ENCODE measurements at regions not wholly inside any gene's neighbourhood (a gene's known extent, or its start where the extent isn't known, plus 50 kb on each side); places are given as distances from the start of the nearest gene placed in this dataset.

DNA sequence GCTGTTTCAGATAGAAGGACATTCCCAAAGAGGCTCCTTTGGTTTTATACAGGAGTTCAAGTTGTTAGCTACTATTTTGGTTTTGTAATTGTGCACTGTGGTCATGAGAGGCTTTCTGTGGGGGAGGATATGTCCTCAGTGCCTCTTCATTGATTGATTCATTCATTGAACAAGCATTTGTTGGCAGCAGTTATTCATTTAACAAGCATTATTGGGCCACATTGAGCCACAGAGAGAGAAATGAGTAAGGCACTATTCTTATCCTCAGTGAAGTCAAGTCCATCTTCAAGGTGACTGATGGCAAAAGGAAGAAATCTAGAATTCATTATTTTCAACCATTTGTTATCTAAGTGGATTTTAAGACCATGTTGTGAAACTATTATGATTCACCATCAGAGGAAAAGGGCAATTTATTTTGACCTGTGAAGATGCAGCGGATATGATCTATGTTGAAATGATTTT lies 697.2 kb upstream of the CITED2 start:
- H3K9ac ChIP-seq (ENCODE audit: low read length) = no peak overlapping the region
- no peaks in the 10 kb centered on the region for H3K79me2 ChIP-seq (ENCODE audit: insufficient read depth, low read length)
- TF ChIP-seq CTCF (IDR thresholded peaks at IDR 0.05; ENCODE audit: insufficient read depth, low read length, poor library complexity, severe bottlenecking) = no peak
- no peak for TF ChIP-seq EZH2phosphoT487 (conservative IDR thresholded peaks at IDR 0.05; ENCODE audit: low read length)
- H3F3A ChIP-seq (ENCODE audit: insufficient read depth) = no peaks in the 10 kb centered on the region
- no peaks in the 10 kb centered on the region for H3K9me3 ChIP-seq (ENCODE audit: insufficient read depth, low read length)
- H3K27ac ChIP-seq (ENCODE audit: low read depth, low read length) = no peak overlapping the region
- no peaks in the 10 kb centered on the region for H3K27me3 ChIP-seq (ENCODE audit: low read length)
- H2AFZ ChIP-seq (ENCODE audit: low read depth, low read length, severe bottlenecking) = no peak overlapping the region
- H3K9me2 ChIP-seq (replicated peaks; ENCODE audit: insufficient read depth, low read length) = no peaks in the 10 kb centered on the region
- H4K20me1 ChIP-seq (ENCODE audit: low read depth, low read length) = no peaks in the 10 kb centered on the region
- no peaks in the 10 kb centered on the region for H3K36me3 ChIP-seq (ENCODE audit: low read length)
- H3K4me2 ChIP-seq (ENCODE audit: low read depth, low read length, poor library complexity, severe bottlenecking) = no peak overlapping the region
- H3K4me3 ChIP-seq (ENCODE audit: insufficient read depth, low read length, poor library complexity, severe bottlenecking) = no peak overlapping the region

DNA sequence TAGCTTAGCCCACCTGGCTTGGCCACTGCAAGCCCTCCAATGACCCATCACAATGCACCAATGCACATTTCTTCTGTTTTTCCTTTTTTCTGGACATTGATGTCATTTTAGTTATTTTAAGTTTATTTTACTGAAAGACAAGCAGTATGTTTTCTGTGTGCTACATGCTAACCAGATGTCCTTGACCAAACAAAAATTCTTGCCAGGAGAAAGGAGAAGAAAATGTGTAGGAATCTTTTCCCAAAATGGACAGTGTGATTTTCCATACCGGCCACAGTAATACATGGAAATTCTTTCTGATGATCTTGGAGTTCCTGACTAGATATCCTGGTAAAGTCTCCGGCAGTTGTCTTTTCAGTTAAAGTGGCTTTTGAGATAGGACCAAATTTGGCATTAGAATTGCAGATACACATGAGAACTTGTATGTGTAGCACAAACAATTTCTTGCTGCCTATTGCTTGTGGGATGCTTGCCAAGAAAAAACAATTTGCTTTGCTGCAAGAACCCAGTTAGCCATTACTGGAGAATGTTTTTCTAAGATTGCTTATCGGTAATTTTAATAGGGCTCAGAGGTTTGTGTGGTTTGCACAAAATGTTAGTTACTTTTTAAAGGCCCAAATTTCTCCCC lies 696.5 kb upstream of the CITED2 start:
- H3K4me2 ChIP-seq (ENCODE audit: low read depth, low read length, poor library complexity, severe bottlenecking) = no peak overlapping the region
- no peaks in the 10 kb centered on the region for H3K9me2 ChIP-seq (replicated peaks; ENCODE audit: insufficient read depth, low read length)
- TF ChIP-seq CTCF (IDR thresholded peaks at IDR 0.05; ENCODE audit: insufficient read depth, low read length, poor library complexity, severe bottlenecking) (no peak), EZH2phosphoT487 (conservative IDR thresholded peaks at IDR 0.05; ENCODE audit: low read length) (no peak)
- no peaks in the 10 kb centered on the region for H3F3A ChIP-seq (ENCODE audit: insufficient read depth)
- H3K9me3 ChIP-seq (ENCODE audit: insufficient read depth, low read length) = no peaks in the 10 kb centered on the region
- H3K27me3 ChIP-seq (ENCODE audit: low read length) = no peaks in the 10 kb centered on the region
- no peak overlapping the region for H3K27ac ChIP-seq (ENCODE audit: low read depth, low read length)
- H2AFZ ChIP-seq (ENCODE audit: low read depth, low read length, severe bottlenecking) = no peak overlapping the region
- H3K4me3 ChIP-seq (ENCODE audit: insufficient read depth, low read length, poor library complexity, severe bottlenecking) = no peak overlapping the region
- no peaks in the 10 kb centered on the region for H4K20me1 ChIP-seq (ENCODE audit: low read depth, low read length)
- no peaks in the 10 kb centered on the region for H3K36me3 ChIP-seq (ENCODE audit: low read length)
- no peak overlapping the region for H3K9ac ChIP-seq (ENCODE audit: low read length)
- H3K79me2 ChIP-seq (ENCODE audit: insufficient read depth, low read length) = no peaks in the 10 kb centered on the region

DNA sequence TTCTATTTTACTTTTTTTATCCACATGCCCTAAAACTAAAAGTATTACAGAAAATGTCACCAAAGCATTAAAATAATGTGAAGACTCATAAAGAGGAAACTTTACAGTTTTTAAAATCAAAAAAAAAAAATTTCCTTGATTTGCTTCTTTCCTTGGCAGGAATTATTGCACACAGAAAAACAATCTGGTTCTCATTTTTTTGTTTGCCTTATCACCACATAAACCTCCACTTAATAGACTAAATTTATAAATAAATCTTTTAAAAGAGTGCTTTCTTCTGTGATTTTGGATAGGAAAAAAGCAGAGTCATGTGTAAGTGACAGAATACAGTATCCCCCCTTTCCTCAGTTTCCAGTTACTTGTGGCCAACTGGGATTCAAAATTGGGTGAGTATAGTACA lies 695.1 kb upstream of the CITED2 start:
- Histone ChIP-seq H3K27me3 (ENCODE audit: low read length) (no peaks in the 10 kb centered on the region), H3K4me3 (ENCODE audit: insufficient read depth, low read length, poor library complexity, severe bottlenecking) (no peak overlapping the region), H3K9me2 (replicated peaks; ENCODE audit: insufficient read depth, low read length) (no peaks in the 10 kb centered on the region), H4K20me1 (ENCODE audit: low read depth, low read length) (no peaks in the 10 kb centered on the region), H3K9ac (ENCODE audit: low read length) (no peak overlapping the region), H3K36me3 (ENCODE audit: low read length) (no peaks in the 10 kb centered on the region), H3K79me2 (ENCODE audit: insufficient read depth, low read length) (no peaks in the 10 kb centered on the region), H3F3A (ENCODE audit: insufficient read depth) (no peaks in the 10 kb centered on the region), H3K9me3 (ENCODE audit: insufficient read depth, low read length) (no peaks in the 10 kb centered on the region), H2AFZ (ENCODE audit: low read depth, low read length, severe bottlenecking) (no peak overlapping the region), H3K27ac (ENCODE audit: low read depth, low read length) (no peak overlapping the region), H3K4me2 (ENCODE audit: low read depth, low read length, poor library complexity, severe bottlenecking) (no peak overlapping the region)
- TF ChIP-seq CTCF (IDR thresholded peaks at IDR 0.05; ENCODE audit: insufficient read depth, low read length, poor library complexity, severe bottlenecking) (no peak), EZH2phosphoT487 (conservative IDR thresholded peaks at IDR 0.05; ENCODE audit: low read length) (no peak)
